RCC 7860 (cell line): ENCODE measurements at regions not wholly inside any gene's neighbourhood (a gene's known extent, or its start where the extent isn't known, plus 50 kb on each side); places are given as distances from the start of the nearest gene placed in this dataset.
"Not testable (repeated sequence)": the region's sequence is repeated elsewhere in the genome, so short reads cannot be mapped to it uniquely, and the experiment has no call there.

Experiments
- DNase-seq: peaks from one replicate; pipeline ENCODE4 v3.0.0-alpha.2; 2015; ENCODE audit warnings: low spot score
- FAIRE-seq: peaks from 2 replicates; lab custom pipeline; 2012; peaks lifted over from hg19 to GRCh38; lab: Jason Lieb, UNC

DNA sequence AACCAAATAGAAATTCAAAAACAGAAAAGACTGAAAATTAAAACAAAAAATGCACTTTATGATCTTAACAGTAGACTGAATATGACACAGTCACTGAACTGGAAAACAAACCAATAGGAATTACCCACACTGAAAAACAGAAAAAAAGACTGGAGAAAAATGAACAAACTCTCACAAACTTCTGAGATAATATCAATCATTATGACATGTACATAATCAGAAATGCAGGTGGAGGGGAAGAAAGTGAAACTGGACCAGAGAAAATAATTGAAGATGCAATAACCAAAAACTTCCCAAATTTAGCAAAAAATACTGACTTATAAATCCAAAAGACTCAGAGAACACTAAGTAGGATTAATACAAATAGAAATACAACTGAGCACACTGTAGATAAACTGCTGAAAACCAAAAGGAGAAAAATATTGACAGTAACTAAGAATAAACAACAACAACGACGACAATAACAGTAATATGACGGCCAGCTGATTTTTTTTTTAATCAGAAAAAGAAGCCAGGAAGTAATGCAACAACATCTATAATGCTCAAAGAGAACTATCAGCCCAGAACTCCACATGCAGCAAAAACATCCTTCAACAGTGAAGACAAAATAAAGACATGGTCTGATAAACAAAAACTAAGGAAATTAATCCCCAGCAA is 108.1 kb downstream of the ZFAND4 start:
- no peak for FAIRE-seq
- no peak for DNase-seq

DNA sequence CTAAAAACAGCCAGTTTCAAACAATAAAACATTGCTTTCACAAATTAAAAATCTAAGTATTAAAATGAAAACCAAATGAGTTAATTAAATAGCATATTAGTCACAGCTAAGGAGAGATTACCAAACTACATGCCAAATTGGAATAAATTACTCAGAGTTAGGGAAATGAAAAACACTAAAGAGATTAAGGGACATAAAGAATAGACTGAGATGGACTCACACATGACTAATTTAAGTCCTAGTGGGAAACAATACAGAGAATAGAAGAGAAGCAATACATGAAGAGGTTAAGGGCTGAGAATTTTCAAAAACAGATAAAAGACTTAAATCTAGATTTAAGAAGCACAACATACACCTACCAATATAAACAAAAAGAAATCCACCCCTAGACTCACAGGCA is 110.6 kb downstream of the ZFAND4 start:
- DNase-seq (no peak), FAIRE-seq (no peak)

DNA sequence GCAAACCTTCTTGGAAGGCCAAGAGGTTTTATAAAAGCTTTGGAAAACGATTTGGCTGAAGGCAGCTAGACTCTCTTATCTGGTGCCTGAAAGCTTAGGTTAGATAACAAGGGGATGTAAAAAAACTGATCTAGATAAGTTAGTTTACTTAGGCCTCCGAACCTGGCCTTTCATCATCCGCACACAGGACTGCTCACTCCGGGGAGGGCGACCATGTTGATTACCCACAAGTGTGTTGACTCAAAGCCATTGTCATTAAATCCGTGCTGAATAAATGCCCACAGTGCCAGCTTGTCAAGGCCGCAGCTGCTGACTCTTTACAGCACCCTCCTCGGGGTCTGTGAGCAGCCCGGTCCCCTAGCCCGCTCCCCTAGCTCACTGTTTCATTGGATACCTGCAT is 112.3 kb downstream of the ZFAND4 start:
- no peak for DNase-seq
- FAIRE-seq: no peak

DNA sequence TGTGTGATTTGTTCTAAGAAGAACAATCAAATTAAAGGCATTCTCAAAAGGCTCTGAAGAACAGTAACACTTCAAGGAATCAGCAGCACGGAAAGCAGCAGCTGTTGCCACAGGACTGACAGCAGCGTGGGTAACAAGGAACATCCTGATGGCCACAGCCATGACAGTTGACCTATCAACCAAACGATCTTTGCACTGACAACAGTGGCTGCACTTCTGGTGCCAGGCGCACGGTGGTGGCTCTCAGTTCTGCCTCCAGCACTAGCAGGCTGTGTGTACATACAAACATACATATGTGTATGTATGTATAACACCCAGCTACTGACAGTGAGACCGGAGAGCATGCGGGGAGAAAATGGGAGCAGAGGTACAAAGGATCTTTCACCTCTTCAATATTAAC is 114.1 kb downstream of the ZFAND4 start:
- DNase-seq (no peak), FAIRE-seq (no peak)

DNA sequence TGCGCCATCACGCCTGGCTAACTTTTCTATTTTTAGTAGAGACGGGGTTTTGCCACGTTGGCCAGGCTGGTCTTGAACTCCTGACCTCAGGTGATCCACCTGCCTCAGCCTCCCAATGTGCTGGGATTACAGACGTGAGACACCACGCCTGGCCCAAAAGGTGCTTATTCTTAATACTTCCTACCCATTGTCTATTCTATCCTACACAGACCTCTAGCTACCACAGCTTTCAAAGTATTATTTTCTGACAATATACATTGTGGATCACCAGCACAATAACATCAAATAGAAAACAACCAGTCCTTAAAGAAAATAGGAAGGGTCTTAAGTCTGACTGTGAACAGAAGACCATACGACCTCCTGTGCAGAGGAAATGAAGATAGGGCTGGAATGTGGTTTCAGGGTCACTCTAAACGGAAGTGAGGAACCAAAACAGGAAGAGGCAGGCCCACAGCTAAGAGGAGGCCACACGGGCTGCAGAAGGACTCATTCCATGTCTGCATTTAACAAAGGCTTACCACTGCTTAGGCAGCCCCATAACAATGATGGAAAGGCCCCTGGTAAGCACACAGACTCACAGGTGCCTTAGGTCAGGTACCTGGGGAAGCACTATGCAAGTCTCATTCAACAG is 115.2 kb downstream of the ZFAND4 start:
- FAIRE-seq: no peak
- DNase-seq: no peak

DNA sequence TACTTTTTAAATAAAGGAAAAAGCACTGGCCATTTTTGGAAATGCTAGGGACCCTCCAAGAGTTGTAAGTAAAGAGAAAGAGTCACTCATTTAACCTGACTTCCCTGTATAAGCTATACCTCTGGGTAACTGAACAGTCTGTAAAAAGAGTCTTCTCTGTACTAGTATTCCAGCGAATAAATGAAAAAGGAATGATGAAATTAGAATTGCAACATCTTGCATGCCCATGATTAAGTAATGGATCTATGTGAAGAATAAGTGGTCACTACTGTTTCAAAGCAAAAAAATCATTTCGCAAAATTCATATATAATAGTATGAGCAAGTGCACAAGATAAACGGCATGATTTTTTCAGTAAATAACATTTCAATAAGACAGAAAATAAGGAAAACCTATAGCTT is 116.8 kb downstream of the ZFAND4 start:
- FAIRE-seq (no peak), DNase-seq (no peak)

DNA sequence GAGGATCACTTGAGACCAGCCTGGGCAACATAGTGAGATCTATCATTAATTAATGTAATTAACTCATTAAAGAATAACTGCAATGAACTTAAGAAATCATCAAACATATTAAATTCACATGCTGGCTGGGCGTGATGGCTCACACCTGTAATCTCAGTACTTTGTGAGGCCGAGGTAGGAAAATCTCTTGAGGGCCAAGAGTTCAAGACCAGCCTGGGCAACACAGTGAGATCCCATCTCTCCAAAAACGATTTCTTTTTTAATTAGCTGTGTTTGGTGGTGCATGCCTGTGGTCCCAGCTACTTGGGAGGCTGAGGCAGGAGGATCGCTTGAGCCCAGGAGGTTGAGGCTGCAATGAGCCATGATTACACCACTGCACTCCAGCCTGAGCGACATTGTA is 117.2 kb downstream of the ZFAND4 start:
- FAIRE-seq, DNase-seq: not testable (repeated sequence)

DNA sequence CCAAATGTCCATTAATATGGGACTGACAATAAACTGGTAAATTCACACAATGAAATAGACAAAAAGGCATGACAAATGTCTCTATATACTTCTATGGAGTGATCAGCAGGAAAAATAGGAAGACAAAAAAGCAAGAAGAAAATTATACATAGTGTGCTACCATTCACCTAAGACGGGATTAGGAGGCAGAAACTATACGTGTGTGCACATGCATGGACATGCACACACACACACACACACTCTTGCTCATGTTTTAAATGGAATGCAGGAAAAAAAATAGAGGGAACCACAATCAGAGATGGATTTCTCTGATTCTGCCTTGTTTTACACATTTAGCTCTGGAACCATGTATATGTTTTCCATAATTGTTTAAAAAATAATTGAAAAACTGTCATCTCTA is 119.0 kb downstream of the ZFAND4 start:
- no peak for DNase-seq
- no peak for FAIRE-seq

DNA sequence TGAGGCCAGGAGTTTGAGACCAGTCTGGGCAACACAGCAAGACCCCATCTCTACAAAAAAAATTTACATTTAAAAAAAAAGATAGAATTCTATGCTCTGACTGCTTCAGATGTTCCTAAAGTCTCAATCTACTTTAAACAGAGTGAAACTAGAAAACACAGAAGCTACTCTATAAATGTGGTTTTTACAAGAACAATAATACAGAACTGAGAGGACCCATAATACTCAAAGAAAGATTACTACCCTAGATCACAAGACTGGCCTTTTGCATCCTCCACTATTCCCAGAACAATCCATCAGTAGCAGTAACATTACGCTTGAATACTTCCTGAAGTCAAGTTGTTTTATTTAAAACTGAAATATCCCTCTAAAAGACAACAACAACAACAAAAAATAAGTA is 119.4 kb downstream of the ZFAND4 start:
- DNase-seq: no peak
- no peak for FAIRE-seq

DNA sequence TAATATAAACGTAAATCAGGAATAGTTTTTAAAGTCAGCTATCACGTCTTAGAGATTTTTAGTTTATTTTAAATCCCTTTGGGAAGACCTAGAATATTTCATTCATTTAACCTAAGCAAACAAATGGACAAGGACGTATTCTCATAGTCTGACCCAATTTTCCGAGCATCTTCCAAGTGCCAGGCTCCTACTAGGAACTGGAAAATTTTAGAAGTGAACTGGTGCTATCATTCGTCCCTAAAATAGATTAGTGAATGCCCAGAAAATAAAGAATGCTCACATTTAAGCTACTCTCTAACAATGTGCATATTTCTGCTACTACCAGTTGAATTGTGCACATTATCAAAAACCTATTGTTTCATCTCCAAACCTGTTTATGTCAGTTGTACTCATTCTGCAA is 120.1 kb downstream of the ZFAND4 start:
- no peak for FAIRE-seq

DNA sequence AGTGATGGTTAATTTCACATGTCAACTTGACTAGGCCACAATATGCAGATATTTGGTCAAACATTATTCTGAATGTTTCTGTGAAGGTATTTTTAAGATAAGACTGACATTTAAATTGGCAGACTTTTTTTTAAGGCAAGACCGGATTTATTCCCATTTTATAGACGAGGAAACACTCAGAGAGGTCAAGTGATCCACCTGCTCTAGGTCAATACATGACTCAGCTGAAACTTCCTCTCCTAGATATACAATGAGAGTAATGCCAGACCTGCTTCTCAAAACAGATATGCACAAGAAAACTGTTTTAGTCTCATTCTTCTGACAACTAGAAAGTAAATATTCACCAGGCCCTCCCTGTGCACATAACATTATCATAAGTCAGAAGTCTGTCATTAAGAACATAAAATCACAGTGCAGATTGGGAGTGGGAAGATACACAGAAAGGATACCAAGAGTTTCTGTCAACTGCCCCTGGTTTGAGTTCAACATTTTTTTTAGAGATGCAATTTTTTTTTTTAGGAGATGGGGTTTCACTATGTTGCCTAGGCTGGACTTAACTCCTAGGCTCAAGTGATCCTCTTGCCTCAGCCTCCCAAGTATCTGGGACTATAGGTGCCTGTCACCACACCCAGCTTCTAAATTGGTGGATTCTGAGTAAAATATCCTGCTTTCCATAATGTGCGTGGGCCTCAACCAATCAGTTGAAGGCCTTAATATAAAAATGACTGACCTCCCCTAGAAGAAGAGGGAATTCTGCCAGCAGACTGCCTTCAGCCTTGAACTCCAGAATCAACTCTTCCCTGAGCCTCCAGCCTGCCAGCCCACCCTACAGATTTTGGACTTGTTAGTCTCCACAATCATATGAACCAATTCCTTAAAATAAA is 121.4 kb downstream of the ZFAND4 start:
- DNase-seq (no peak), FAIRE-seq (no peak)

More for the DNA sequence above, 120.1 kb downstream of the ZFAND4 start:
- DNase-seq: no peak

DNA sequence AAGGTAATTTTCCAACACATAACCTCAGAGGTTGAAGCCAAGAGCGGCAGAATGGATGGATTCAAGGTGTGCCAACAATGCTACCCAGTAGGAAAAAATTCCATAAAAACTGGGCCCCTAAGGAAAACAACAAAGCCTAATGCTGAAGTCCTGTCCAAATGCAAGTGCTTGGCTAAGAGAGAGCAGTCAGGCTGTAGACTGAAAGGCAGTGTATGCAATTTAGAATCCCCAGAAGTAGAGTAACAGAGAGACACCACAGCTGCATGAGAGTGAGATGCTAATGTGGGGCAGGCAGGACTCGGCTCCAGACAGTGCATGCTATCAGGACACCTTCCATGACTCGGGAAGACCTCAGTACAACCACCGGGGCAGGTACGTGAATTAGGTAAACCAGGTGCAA is 124.5 kb downstream of the ZFAND4 start:
- no peak for DNase-seq
- no peak for FAIRE-seq

DNA sequence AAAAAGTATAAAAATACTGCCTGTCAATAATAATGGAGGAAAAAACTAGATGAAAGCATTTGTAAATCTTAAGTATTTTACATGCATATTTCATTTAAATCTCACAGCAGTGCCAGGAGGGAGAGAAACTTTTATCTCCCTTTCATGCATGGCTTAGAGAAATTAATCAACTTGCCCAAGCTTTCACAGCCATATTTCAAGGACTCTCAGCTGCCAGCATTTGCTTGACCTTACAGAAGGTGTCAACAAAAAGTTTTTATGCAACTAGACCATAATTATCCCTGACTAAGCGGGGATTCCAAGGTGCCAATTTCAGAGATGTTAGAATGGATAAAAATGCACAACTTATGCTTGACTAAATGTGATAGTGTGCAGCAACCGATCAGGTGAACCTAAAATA is 125.4 kb downstream of the ZFAND4 start:
- no peak for FAIRE-seq

DNA sequence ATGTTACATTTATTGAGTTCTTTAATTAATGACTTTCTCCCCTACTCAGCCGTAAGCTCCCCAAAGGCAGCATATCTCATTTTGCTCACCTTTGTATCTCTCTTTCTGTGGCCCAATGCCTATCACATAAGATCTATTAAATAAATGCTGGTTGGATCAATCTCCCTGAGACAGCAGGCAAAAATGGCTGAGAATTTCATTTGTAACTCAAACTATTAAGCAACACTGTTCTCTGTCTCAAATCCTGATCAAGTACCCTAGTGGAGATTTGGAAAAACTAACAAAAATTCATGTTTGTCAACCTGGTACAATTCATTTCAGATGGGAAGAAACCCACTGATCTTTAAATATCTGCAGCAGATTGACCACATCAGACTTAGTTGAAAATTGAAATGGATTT is 127.4 kb downstream of the ZFAND4 start:
- DNase-seq (no peak), FAIRE-seq (no peak)

More for the DNA sequence above, 125.4 kb downstream of the ZFAND4 start:
- no peak for DNase-seq

DNA sequence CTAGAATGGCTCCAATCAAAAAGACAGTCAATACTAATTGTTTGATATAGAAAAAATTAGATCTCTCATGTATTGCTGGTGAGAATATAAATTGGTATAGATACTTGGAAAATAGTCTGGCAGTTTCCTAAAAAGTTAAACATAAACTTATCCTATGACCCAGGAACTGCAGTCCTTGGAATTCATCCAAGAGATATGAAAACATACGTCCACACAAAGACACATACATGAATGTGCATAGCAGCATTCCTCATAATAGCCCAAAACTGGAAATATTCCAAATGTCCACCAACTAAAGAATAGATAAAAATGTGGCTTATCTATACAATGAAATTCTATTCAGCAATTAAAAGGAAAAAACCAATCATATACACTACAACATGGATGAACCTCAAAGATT is 128.4 kb downstream of the ZFAND4 start:
- no peak for FAIRE-seq
- DNase-seq: no peak

DNA sequence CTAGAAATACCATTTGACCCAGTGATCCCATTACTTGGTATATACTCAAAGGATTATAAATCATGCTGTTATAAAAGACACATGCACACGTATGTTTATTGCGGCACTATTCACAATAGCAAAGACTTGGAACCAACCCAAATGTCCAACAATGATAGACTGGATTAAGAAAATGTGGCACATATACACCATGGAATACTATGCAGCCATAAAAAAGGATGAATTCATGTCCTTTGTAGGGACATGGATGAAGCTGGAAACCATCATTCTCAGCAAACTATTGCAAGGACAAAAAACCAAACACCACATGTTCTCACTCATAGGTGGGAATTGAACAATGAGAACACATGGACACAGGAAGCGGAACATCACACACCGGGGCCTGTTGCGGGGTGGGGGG is 131.5 kb downstream of the ZFAND4 start:
- not testable (repeated sequence) for FAIRE-seq, DNase-seq

DNA sequence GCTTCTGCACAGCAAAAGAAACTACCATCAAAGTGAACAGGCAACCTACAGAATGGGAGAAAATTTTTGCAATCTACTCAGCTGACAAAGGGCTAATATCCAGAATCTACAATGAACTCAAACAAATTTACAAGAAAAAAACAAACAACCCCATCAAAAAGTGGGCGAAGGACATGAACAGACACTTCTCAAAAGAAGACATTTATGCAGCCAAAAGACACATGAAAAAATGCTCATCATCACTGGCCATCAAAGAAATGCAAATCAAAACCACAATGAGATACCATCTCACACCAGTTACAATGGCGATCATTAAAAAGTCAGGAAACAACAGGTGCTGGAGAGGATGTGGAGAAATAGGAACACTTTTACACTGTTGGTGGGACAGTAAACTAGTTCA is 132.0 kb downstream of the ZFAND4 start:
- DNase-seq, FAIRE-seq: not testable (repeated sequence)

DNA sequence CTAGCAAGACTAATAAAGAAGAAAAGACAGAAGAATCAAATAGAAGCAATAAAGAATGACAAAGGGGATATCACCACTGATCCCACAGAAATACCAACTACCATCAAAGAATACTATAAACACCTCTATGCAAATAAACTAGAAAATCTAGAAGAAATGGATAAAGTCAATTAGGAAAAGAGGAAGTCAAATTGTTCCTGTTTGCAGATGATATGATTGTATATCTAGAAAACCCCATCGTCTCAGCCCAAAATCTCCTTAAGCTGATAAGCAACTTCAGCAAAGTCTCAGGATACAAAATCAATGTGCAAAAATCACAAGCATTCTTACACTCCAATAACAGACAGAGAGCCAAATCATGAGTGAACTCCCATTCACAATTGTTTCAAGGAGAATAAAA is 133.0 kb downstream of the ZFAND4 start:
- FAIRE-seq, DNase-seq: not testable (repeated sequence)

DNA sequence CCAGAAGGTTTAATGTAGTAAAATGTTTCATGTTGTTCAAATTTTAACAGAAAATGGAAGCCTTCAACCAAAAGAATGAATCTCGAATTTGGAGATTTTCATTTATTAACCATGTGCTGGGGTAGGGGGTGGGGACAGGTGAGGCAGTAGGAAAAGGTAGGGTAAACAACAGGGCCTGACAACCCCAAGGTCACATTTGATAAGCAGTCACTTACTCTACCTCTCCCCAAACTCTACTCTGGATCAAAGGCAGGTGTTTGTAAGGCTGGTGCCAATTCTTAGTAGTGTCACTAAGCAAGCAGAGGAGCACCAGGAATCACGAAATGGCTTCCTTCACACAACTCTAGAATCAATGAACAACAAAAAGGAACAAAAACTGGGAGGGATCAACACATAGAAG is 138.0 kb downstream of the ZFAND4 start:
- FAIRE-seq: no peak
- no peak for DNase-seq

DNA sequence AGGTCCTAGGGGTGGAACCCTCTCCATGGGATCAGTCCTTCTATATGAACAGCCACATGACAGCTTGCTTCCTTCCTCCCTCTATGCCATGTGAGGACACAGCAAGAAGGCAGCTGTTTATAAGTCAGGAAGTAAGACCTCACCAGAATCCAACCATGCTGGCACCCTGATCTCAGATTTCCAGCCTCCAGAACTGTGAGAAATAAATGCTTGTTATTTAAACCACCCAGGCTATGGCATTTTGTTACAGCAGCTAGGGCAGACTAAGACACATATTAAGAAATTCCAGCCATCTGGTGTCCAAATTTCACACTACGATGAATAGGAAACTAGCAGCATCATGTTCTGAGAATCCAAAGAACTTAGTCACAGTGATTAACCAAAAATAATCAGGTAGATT is 140.1 kb downstream of the ZFAND4 start:
- no peak for DNase-seq

DNA sequence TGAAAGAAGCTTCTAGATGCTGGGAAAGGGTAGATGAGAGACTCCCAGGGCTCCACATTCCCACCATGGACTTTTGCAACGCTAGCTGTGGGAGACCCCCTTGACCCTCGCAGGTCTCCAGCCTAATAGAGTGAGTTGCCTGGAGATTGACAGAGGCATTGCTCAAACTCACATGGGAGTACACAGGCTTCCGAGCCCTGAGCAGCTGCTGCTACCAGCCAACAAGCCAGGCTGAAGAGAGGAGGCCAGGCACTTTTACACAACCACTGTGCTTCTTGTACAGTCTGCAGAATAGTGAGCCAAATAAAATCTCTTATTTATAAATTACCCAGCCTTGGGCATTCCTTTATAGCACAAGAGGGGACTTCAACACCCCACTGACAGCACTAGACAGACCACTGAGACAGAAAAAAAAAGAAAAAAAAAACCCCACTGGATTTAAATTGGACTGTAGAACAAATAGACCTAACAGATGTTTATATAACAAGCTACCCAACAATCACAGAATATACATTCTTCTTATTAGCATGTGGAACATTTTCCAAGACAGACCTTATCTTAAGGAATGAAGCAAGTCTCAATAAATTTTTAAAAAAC is 146.2 kb downstream of the ZFAND4 start:
- FAIRE-seq (no peak), DNase-seq (no peak)

More for the DNA sequence above, 140.1 kb downstream of the ZFAND4 start:
- FAIRE-seq: no peak
